WTC11 (cell line): ENCODE measurements at regions not wholly inside any gene's neighbourhood (a gene's known extent, or its start where the extent isn't known, plus 50 kb on each side); places are given as distances from the start of the nearest gene placed in this dataset.

Experiments
- ATAC-seq: fragments of 200-7000 bp; cut with Tn5 transposase; 2 replicates; pipeline ENCODE4 v1.10.0; 2021; ENCODE audit warnings: mild to moderate bottlenecking, moderate library complexity
- CTCF ChIA-PET: fragments of 300-600 bp; sonication (Branson Sonifier 250); formaldehyde crosslinking; loops from one replicate; lab custom pipeline; 2021; ENCODE audit warnings: antibody characterized with exemption; lab: Charles Lee
- POLR2A ChIA-PET: fragments of 350-600 bp; sonication (Branson Sonifier 250); formaldehyde crosslinking; loops from one replicate; lab custom pipeline; 2021; ENCODE audit warnings: antibody characterized with exemption; lab: Charles Lee
- DNase-seq: peaks from one replicate; pipeline ENCODE4 v3.0.0; 2021; ENCODE audit warnings: low spot score
- H3K27ac Mint-ChIP-seq: 2 replicates; pipeline ENCODE4 v1.8.0; 2021; ENCODE audit warnings: mixed read lengths
- H3K27me3 Mint-ChIP-seq: 2 replicates; pipeline ENCODE4 v1.8.0; 2021; ENCODE audit warnings: low read depth, mild to moderate bottlenecking, moderate library complexity, mixed read lengths
- H3K36me3 Mint-ChIP-seq: 2 replicates; pipeline ENCODE4 v1.8.0; 2021; ENCODE audit warnings: mixed read lengths
- H3K4me1 Mint-ChIP-seq: 2 replicates; pipeline ENCODE4 v1.8.0; 2022; ENCODE audit warnings: mixed read lengths
- H3K4me3 Mint-ChIP-seq: 2 replicates; pipeline ENCODE4 v1.8.0; 2021; ENCODE audit warnings: mild to moderate bottlenecking, moderate library complexity, mixed read lengths
- H3K9me3 Mint-ChIP-seq: 2 replicates; pipeline ENCODE4 v1.8.0; 2021; ENCODE audit warnings: mixed read lengths
- CBFB ChIP-seq: sonication (generic); formaldehyde crosslinking; IDR thresholded peaks from 2 replicates; pipeline ENCODE4 v1.8.1; 2022; ENCODE audit warnings: mild to moderate bottlenecking, low read depth, missing genetic modification reagents
- ELF4 ChIP-seq: sonication (generic); formaldehyde crosslinking; IDR thresholded peaks from 2 replicates; pipeline ENCODE4 v1.8.1; 2022; ENCODE audit warnings: low read depth, mild to moderate bottlenecking, moderate library complexity, missing genetic modification reagents
- EMX1 ChIP-seq: fragments of 250-450 bp; sonication (Bioruptor Pico); IDR thresholded peaks from 2 replicates; pipeline ENCODE4 v1.8.0; 2021; ENCODE audit warnings: mild to moderate bottlenecking
- GTF2I ChIP-seq: fragments of 250-450 bp; sonication (Bioruptor Pico); conservative IDR thresholded peaks from 2 replicates; pipeline ENCODE4 v1.4.0; 2021; ENCODE audit warnings: mild to moderate bottlenecking
- HMGA2 ChIP-seq: fragments of 250-450 bp; sonication (Bioruptor Pico); IDR thresholded peaks from 2 replicates; pipeline ENCODE4 v1.4.0; 2021; ENCODE audit warnings: mild to moderate bottlenecking, moderate library complexity
- KAT7 ChIP-seq: sonication (generic); formaldehyde crosslinking; IDR thresholded peaks from 2 replicates; pipeline ENCODE4 v1.8.1; 2023; ENCODE audit warnings: missing genetic modification reagents, mild to moderate bottlenecking, borderline replicate concordance
- RORB ChIP-seq: fragments of 250-450 bp; sonication (Bioruptor Pico); IDR thresholded peaks from 2 replicates; pipeline ENCODE4 v1.9.0; 2021; ENCODE audit warnings: mild to moderate bottlenecking
- SMAD4 ChIP-seq: sonication (generic); formaldehyde crosslinking; IDR thresholded peaks from 2 replicates; pipeline ENCODE4 v1.8.0; 2022; ENCODE audit warnings: mild to moderate bottlenecking, missing genetic modification reagents
- SOX15 ChIP-seq: fragments of 250-450 bp; sonication (Bioruptor Pico); IDR thresholded peaks from 2 replicates; pipeline ENCODE4 v1.9.0; 2021; ENCODE audit warnings: mild to moderate bottlenecking
- ZNF138 ChIP-seq: sonication (generic); formaldehyde crosslinking; conservative IDR thresholded peaks from 2 replicates; pipeline ENCODE4 v1.8.1; 2022; ENCODE audit warnings: mild to moderate bottlenecking, moderate library complexity, missing genetic modification reagents
- ZNF263 ChIP-seq: sonication (generic); formaldehyde crosslinking; IDR thresholded peaks from 2 replicates; pipeline ENCODE4 v1.8.1; 2022; ENCODE audit warnings: low read depth, mild to moderate bottlenecking, moderate library complexity, missing genetic modification reagents
- ZNF396 ChIP-seq: fragments of 250-450 bp; sonication (Bioruptor Pico); IDR thresholded peaks from 2 replicates; pipeline ENCODE4 v1.8.0; 2021; ENCODE audit warnings: mild to moderate bottlenecking, moderate library complexity, borderline replicate concordance
- ZNF423 ChIP-seq: fragments of 250-450 bp; sonication (Bioruptor Pico); IDR thresholded peaks from 2 replicates; pipeline ENCODE4 v2.1.2; 2022; ENCODE audit warnings: mild to moderate bottlenecking, moderate library complexity
- ZNF671 ChIP-seq: fragments of 250-450 bp; sonication (Bioruptor Pico); IDR thresholded peaks from 2 replicates; pipeline ENCODE4 v1.8.0; 2021; ENCODE audit warnings: mild to moderate bottlenecking
- TF ChIP-seq, protein P1 (sequence below): fragments of 250-450 bp; sonication (Bioruptor Pico); IDR thresholded peaks from 2 replicates; pipeline ENCODE4 v1.9.0; 2021; ENCODE audit warnings: mild to moderate bottlenecking, borderline replicate concordance
- TF ChIP-seq, protein P2 (sequence below): fragments of 250-450 bp; sonication (Bioruptor Pico); IDR thresholded peaks from 2 replicates; pipeline ENCODE4 v1.8.0; 2021; ENCODE audit warnings: mild to moderate bottlenecking
- TF ChIP-seq, protein P3 (sequence below): sonication (generic); formaldehyde crosslinking; IDR thresholded peaks from 2 replicates; pipeline ENCODE4 v1.8.0; 2022; ENCODE audit warnings: mild to moderate bottlenecking, missing genetic modification reagents
- TF ChIP-seq, protein P4 (sequence below): sonication (generic); formaldehyde crosslinking; IDR thresholded peaks from 2 replicates; pipeline ENCODE4 v1.8.0; 2022; ENCODE audit warnings: missing genetic modification reagents
- TF ChIP-seq, protein P5 (sequence below): sonication (generic); formaldehyde crosslinking; IDR thresholded peaks from 2 replicates; pipeline ENCODE4 v1.8.1; 2023; ENCODE audit warnings: mild to moderate bottlenecking, missing genetic modification reagents
- TF ChIP-seq, protein P6 (sequence below): sonication (generic); formaldehyde crosslinking; IDR thresholded peaks from 2 replicates; pipeline ENCODE4 v1.8.1; 2022; ENCODE audit warnings: low read depth, mild to moderate bottlenecking, moderate library complexity, missing genetic modification reagents, borderline replicate concordance
- TF ChIP-seq, protein P7 (sequence below): sonication (generic); formaldehyde crosslinking; IDR thresholded peaks from 2 replicates; pipeline ENCODE4 v1.8.1; 2022; ENCODE audit warnings: mild to moderate bottlenecking, missing genetic modification reagents, moderate library complexity, borderline replicate concordance

DNA sequence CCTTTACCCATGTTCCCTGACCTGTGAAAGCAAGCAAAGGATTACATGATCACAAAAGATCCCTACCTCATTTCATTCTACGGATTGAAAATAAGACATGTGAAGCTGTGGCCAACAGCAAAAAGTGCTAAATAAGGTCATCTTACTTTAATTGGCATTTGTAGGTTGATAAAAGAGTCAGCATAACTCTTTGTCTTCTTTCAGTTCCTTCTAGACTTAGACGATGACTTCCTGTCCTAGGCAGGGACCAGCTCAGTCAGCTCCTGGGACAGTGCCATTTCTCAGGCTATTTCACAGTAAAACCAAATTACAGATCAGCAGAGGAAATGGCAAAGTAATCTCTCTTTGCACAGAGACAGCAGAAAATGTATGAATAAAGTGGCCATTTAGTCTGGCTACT is 480.7 kb downstream of the RFPL4B start (continued):
- TF ChIP-seq, protein P1, sequence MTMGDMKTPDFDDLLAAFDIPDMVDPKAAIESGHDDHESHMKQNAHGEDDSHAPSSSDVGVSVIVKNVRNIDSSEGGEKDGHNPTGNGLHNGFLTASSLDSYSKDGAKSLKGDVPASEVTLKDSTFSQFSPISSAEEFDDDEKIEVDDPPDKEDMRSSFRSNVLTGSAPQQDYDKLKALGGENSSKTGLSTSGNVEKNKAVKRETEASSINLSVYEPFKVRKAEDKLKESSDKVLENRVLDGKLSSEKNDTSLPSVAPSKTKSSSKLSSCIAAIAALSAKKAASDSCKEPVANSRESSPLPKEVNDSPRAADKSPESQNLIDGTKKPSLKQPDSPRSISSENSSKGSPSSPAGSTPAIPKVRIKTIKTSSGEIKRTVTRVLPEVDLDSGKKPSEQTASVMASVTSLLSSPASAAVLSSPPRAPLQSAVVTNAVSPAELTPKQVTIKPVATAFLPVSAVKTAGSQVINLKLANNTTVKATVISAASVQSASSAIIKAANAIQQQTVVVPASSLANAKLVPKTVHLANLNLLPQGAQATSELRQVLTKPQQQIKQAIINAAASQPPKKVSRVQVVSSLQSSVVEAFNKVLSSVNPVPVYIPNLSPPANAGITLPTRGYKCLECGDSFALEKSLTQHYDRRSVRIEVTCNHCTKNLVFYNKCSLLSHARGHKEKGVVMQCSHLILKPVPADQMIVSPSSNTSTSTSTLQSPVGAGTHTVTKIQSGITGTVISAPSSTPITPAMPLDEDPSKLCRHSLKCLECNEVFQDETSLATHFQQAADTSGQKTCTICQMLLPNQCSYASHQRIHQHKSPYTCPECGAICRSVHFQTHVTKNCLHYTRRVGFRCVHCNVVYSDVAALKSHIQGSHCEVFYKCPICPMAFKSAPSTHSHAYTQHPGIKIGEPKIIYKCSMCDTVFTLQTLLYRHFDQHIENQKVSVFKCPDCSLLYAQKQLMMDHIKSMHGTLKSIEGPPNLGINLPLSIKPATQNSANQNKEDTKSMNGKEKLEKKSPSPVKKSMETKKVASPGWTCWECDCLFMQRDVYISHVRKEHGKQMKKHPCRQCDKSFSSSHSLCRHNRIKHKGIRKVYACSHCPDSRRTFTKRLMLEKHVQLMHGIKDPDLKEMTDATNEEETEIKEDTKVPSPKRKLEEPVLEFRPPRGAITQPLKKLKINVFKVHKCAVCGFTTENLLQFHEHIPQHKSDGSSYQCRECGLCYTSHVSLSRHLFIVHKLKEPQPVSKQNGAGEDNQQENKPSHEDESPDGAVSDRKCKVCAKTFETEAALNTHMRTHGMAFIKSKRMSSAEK (CRISPR knock-in tag), result no peak
- TF ChIP-seq, protein P2, sequence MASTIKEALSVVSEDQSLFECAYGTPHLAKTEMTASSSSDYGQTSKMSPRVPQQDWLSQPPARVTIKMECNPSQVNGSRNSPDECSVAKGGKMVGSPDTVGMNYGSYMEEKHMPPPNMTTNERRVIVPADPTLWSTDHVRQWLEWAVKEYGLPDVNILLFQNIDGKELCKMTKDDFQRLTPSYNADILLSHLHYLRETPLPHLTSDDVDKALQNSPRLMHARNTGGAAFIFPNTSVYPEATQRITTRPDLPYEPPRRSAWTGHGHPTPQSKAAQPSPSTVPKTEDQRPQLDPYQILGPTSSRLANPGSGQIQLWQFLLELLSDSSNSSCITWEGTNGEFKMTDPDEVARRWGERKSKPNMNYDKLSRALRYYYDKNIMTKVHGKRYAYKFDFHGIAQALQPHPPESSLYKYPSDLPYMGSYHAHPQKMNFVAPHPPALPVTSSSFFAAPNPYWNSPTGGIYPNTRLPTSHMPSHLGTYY (CRISPR knock-in tag), result no peak
- TF ChIP-seq, protein P3, sequence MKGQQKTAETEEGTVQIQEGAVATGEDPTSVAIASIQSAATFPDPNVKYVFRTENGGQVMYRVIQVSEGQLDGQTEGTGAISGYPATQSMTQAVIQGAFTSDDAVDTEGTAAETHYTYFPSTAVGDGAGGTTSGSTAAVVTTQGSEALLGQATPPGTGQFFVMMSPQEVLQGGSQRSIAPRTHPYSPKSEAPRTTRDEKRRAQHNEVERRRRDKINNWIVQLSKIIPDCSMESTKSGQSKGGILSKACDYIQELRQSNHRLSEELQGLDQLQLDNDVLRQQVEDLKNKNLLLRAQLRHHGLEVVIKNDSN (CRISPR knock-in tag), result no peak
- TF ChIP-seq ZNF263 (CRISPR knock-in tag) (no peak), EMX1 (CRISPR knock-in tag) (no peak)

DNA sequence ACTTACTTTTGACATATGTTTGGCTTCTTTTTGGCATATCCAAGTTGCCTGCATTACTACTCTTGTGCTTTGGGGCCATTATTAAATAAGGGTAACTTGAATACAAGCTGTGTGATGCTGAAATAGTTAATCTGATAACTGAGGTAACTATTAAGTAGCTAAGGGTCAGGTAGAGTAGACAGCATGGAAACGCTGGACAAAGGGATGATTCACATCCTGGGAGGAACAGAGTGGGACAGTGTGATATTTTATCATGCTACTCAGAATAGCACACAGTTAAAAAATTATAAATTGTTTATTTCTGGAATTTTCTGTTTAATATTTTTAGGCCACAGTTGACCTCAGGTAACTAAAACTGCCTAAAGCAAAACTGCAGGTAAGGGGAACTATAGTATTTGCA is 483.9 kb downstream of the RFPL4B start:
- Mint-ChIP-seq H3K4me3 (no peak overlapping the region), H3K9me3 (no peaks in the 10 kb centered on the region), H3K36me3 (no peaks in the 10 kb centered on the region), H3K27ac (no peak overlapping the region)
- no peak for DNase-seq
- POLR2A ChIA-PET, result no interaction called here
- TF ChIP-seq ZNF423 (CRISPR knock-in tag) (no peak), EMX1 (CRISPR knock-in tag) (no peak), ELF4 (CRISPR knock-in tag) (no peak), SOX15 (CRISPR knock-in tag) (no peak), SMAD4 (no peak), CBFB (CRISPR knock-in tag) (no peak), RORB (no peak), HMGA2 (CRISPR knock-in tag) (no peak), ZNF138 (CRISPR knock-in tag) (no peak), ZNF671 (CRISPR knock-in tag) (no peak), GTF2I (CRISPR knock-in tag) (no peak), ZNF396 (CRISPR knock-in tag) (no peak), KAT7 (CRISPR knock-in tag) (no peak)
- TF ChIP-seq, protein P4, sequence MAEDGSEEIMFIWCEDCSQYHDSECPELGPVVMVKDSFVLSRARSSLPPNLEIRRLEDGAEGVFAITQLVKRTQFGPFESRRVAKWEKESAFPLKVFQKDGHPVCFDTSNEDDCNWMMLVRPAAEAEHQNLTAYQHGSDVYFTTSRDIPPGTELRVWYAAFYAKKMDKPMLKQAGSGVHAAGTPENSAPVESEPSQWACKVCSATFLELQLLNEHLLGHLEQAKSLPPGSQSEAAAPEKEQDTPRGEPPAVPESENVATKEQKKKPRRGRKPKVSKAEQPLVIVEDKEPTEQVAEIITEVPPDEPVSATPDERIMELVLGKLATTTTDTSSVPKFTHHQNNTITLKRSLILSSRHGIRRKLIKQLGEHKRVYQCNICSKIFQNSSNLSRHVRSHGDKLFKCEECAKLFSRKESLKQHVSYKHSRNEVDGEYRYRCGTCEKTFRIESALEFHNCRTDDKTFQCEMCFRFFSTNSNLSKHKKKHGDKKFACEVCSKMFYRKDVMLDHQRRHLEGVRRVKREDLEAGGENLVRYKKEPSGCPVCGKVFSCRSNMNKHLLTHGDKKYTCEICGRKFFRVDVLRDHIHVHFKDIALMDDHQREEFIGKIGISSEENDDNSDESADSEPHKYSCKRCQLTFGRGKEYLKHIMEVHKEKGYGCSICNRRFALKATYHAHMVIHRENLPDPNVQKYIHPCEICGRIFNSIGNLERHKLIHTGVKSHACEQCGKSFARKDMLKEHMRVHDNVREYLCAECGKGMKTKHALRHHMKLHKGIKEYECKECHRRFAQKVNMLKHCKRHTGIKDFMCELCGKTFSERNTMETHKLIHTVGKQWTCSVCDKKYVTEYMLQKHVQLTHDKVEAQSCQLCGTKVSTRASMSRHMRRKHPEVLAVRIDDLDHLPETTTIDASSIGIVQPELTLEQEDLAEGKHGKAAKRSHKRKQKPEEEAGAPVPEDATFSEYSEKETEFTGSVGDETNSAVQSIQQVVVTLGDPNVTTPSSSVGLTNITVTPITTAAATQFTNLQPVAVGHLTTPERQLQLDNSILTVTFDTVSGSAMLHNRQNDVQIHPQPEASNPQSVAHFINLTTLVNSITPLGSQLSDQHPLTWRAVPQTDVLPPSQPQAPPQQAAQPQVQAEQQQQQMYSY (CRISPR knock-in tag), result no peak
- TF ChIP-seq, protein P5, sequence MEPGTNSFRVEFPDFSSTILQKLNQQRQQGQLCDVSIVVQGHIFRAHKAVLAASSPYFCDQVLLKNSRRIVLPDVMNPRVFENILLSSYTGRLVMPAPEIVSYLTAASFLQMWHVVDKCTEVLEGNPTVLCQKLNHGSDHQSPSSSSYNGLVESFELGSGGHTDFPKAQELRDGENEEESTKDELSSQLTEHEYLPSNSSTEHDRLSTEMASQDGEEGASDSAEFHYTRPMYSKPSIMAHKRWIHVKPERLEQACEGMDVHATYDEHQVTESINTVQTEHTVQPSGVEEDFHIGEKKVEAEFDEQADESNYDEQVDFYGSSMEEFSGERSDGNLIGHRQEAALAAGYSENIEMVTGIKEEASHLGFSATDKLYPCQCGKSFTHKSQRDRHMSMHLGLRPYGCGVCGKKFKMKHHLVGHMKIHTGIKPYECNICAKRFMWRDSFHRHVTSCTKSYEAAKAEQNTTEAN (CRISPR knock-in tag), result no peak
- TF ChIP-seq, protein P6, sequence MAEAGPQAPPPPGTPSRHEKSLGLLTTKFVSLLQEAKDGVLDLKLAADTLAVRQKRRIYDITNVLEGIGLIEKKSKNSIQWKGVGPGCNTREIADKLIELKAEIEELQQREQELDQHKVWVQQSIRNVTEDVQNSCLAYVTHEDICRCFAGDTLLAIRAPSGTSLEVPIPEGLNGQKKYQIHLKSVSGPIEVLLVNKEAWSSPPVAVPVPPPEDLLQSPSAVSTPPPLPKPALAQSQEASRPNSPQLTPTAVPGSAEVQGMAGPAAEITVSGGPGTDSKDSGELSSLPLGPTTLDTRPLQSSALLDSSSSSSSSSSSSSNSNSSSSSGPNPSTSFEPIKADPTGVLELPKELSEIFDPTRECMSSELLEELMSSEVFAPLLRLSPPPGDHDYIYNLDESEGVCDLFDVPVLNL (CRISPR knock-in tag), result no peak
- TF ChIP-seq, protein P3 (CRISPR knock-in tag), result no peak
- TF ChIP-seq, protein P7, sequence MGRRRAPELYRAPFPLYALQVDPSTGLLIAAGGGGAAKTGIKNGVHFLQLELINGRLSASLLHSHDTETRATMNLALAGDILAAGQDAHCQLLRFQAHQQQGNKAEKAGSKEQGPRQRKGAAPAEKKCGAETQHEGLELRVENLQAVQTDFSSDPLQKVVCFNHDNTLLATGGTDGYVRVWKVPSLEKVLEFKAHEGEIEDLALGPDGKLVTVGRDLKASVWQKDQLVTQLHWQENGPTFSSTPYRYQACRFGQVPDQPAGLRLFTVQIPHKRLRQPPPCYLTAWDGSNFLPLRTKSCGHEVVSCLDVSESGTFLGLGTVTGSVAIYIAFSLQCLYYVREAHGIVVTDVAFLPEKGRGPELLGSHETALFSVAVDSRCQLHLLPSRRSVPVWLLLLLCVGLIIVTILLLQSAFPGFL, result no peak
- TF ChIP-seq, all 79 proteins: peak for 0
- H3K27me3 Mint-ChIP-seq, result no peaks in the 10 kb centered on the region
- peaks cover 14% of the 10 kb centered on the region for H3K4me1 Mint-ChIP-seq
- CTCF ChIA-PET, result no interaction called here
- no peak for ATAC-seq
